Occipital lobe (tissue), 1 donor: ENCODE measurements at regions not wholly inside any gene's neighbourhood (a gene's known extent, or its start where the extent isn't known, plus 50 kb on each side); places are given as distances from the start of the nearest gene placed in this dataset.

Source experiments
- DNase-seq: peaks from one replicate; lab custom pipeline; 2025; lab: John Stamatoyannopoulos, UW

DNA sequence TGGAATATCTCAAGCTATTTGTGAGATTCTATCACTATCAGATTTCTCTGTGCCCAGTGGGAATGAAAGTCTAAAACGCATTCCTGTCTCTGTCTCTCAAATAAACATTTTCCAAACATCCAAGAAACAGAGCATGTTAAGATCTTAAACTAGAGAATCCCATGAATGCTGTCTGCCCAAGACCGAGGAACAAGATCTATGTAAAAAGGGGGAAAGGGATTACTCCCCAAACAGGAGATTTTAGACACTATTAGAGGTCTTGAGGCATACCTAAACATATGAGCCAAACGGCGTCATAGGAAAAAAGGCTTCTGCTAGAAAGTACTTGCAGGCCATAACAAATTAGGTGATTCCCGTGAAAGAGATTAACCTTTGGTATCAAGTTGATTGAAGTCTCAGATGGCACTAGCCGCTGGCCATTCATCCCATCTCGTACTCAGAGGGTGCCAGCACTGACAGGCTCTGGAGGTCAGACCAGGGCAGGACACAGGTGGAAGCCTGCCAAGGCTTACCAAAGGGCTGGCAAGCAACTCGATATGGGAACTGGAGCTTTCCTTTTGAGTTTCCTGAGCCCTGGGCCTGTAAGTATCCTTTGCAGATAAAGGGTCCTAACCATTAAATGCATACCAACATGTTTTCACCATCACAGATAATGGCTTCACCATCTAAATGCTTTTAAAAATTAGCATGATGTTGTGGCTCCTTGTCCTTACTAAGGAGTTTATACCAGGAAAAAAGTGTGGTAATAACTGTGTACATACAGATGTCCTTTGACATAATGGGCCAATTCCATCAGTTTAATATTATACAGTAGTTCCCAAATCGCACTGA lies 225.2 kb downstream of the FOXO1 start:
- peak; percentile 50 for DNase-seq

GRCh38 chr13:40442231-40442630 lies 224.2 kb downstream of the FOXO1 start:
- no peak for DNase-seq

DNA sequence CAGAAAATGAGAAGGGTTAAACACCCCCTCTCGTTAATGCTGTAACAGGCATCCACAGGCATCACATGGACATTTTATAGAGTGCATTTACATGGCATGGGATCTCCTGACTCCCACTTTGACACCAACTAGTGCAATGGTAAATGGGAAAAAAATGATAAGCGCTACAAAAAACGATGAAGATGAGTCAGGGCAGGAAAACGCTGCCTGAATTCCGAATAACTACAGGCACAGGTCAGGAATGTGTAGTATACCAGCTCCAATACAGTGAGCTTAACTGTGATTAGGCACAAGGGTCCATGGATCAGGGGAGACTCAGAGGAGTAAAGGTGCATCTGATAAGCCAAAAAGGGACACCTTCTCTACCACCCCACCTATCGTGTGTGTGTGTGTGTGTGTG lies 223.6 kb downstream of the FOXO1 start:
- DNase-seq, result no peak

DNA sequence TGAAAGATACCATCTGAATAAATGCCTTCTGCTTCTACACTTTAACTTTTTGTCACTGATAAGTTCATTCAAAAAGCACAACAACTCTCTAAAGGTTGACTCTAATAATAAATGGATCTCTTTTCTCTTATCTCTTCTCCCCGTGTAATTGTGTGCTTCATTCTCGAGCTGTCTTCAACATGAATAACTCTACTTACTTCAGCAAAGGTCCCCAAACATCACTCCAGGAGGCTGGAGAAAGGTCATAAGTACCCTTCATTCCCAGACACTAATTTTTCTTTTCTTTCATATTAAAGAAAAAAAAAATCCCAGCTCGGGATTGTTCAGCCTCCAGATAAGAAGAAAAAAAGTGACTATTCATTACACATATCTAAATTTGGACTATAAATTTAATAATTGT lies 222.2 kb downstream of the FOXO1 start:
- DNase-seq, result no peak

GRCh38 chr13:40445557-40445990 lies 220.9 kb downstream of the FOXO1 start:
- no peak for DNase-seq

- DNase-seq, result no peak
Measured at GRCh38 chr13:40446365-40446764, 220.1 kb downstream of the FOXO1 start.

DNA sequence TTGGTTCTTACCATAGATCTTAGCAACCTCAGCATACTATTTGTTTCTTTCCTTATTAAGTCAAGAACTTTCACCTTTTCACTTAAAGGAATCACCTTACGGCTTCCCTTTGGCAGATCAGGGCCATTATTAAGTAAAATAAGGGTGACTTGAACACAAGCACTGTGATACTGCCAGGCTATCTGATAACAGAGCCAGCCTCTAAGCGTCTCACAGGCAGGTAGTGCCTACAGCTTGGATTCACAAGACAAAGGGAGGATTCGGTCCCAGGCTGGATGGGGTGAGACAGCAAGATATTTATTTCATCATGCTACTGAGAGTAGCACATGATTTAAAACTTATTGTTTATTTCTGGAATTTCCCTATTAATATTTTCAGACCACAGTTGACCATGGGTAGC lies 218.6 kb downstream of the FOXO1 start:
- no peak for DNase-seq

DNA sequence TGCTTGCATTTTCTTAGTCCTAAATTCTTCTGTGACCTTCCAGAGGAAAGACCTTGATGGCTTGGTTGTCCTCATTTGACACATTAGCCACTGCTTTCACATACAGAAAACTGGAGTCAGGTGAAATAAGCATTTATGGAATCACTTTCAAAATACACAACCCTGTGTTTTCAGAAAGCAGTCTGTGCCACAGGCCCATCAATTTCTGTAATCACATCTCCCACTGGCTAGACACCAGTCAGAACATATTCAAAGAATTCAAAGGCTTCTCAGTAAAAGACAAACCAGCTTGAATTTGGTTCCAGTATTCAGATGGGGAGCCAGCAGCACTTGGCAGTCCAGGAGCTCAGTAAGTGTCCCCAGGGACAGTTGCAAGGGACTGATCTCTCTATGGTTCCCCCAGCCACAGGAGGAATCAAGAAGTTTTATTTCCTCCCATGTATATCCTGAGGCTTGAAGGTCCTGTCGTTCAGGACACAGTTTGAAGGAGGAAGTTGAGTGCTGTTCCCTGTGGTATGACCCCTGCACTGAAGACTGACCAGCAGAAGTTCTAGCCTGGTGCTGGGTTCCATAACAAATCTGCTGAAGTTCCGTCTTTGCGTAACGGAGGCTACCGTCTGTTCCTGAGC lies 214.3 kb downstream of the FOXO1 start:
- no peak for DNase-seq

GRCh38 chr13:40452741-40453334 lies 213.6 kb downstream of the FOXO1 start:
- no peak for DNase-seq

DNA sequence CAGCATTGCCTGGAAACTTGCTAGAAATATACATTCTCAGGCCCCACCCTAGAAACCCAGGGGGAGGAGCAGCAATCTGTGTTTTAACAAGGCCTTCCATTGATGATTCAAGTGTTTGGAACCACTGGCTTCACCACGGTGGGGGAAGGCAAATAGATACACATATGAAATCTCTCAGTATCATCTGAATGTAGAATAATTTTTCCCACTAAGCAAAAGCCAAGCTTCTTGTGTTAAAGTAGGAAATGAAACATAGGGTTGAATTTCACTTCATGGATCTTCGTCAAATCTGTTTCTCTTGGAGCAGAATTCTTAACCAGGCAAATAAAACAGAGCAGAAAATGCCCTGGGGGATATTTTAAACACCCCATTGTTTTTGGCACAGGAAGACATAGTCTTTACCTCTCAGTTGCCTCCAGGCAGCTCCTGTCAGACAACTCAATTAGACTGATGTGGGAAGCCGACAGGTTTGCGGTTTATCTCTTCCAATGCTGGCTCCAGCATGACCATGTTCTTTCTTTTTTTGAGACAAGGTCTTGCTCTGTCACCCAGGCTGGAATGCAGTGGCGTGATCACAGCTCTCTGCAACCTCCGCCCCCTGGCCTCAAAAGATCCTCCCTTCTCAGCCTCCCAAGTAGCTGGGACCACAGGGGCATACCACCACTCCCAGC lies 213.0 kb downstream of the FOXO1 start:
- DNase-seq, result no peak

- no peak for DNase-seq
Measured at GRCh38 chr13:40456397-40456953, 210.0 kb downstream of the FOXO1 start.

- DNase-seq, result no peak
Measured at GRCh38 chr13:40456979-40457553, 209.4 kb downstream of the FOXO1 start.

- DNase-seq, result no peak
Measured at GRCh38 chr13:40457929-40458719, 208.3 kb downstream of the FOXO1 start.

- DNase-seq, result no peak
Measured at GRCh38 chr13:40458720-40458990, 207.8 kb downstream of the FOXO1 start.

DNA sequence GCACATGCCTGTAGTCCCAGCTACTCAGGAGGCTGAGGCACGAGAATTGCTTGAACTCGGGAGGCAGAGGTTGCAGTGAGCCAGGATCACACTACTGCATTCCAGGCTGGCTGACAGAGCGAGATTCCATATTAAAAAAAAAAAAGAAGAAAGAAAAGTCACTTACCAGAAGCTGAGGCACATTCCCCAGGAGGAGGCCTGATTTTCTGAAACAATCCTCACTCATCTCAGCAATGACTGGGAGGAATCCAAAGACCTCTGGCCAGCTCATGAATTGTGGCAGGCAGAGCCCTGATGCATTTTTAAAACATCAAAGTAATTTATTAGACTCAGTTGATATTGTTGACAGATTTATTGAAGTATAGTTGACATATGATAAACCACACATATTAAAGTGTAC lies 206.3 kb downstream of the FOXO1 start:
- no peak for DNase-seq

DNA sequence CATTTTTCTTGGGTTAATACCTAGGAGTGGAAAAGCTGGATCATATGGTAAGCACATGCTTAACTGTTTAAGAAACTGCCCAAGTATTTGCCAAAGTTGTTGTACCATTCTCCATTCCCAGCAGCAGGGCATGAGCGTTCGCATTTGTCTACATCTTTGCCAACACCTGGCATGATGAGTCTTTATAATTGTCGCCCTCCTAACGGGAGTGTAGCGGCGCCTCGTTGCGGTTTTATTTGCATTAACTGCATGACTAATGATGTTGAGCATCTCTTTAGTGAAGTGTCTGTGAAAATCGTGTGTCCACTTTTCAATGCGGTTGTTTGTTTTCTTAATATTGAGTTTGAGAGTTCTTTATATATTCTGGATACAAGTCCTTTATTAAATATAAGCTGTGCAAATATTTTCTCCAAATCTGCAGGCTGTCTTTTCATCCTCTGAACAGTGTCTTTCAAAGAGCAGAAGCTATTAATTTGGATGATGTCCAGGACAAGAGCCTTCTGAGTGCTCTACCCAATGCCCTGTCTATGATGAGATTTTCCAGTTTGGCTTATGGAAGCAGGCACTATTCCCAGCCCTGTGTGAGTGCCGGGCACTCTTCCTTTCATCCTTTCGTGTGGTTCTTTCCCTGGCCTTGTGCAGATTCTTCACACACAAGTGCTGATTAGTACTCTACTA lies 202.0 kb downstream of the FOXO1 start:
- DNase-seq, result no peak

- no peak for DNase-seq
Measured at GRCh38 chr13:40465015-40465390, 201.4 kb downstream of the FOXO1 start.

- no peak for DNase-seq
Measured at GRCh38 chr13:40466272-40466671, 200.2 kb downstream of the FOXO1 start.

- no peak for DNase-seq
Measured at GRCh38 chr13:40468227-40468838, 198.1 kb downstream of the FOXO1 start.
